ENCODE measurements at regions not wholly inside any gene's neighbourhood (a gene's known extent, or its start where the extent isn't known, plus 50 kb on each side); places are given as distances from the start of the nearest gene placed in this dataset.

DNA sequence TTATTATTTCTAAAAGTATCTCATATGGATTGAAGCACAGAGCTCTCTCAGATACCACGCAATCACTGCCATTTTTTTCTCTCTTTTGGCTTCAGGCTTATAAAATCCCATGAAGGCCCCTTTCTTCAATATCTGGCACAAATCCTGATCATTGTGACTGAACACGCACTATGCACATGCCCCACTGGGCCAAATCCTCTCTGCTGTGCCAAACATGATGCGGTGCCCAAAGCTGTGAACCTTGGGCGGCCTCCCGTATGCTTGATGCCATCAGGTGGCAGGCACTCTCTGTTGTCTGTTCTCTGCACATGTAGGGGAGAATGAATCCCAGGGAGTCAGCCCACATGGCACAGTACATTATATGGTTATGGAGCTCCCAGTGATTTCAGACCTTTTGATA lies 375.0 kb upstream of the RGMB start:
- no peak for DNase-seq (ENCODE audit: extremely low read depth, insufficient read length)
- Histone ChIP-seq H3K36me3 (ENCODE audit: control insufficient read depth, insufficient read depth, low read length) (no peaks in the 10 kb centered on the region), H3K27me3 (replicated peaks; ENCODE audit: control insufficient read depth, insufficient read depth, low read length) (no peaks in the 10 kb centered on the region), H3K4me3 (replicated peaks; ENCODE audit: low read depth, low read length) (no peak overlapping the region)
- TF ChIP-seq, protein P1, sequence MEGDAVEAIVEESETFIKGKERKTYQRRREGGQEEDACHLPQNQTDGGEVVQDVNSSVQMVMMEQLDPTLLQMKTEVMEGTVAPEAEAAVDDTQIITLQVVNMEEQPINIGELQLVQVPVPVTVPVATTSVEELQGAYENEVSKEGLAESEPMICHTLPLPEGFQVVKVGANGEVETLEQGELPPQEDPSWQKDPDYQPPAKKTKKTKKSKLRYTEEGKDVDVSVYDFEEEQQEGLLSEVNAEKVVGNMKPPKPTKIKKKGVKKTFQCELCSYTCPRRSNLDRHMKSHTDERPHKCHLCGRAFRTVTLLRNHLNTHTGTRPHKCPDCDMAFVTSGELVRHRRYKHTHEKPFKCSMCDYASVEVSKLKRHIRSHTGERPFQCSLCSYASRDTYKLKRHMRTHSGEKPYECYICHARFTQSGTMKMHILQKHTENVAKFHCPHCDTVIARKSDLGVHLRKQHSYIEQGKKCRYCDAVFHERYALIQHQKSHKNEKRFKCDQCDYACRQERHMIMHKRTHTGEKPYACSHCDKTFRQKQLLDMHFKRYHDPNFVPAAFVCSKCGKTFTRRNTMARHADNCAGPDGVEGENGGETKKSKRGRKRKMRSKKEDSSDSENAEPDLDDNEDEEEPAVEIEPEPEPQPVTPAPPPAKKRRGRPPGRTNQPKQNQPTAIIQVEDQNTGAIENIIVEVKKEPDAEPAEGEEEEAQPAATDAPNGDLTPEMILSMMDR (IDR thresholded peaks at IDR 0.05; ENCODE audit: insufficient read depth, low read length, poor library complexity, severe bottlenecking) = no peak

DNA sequence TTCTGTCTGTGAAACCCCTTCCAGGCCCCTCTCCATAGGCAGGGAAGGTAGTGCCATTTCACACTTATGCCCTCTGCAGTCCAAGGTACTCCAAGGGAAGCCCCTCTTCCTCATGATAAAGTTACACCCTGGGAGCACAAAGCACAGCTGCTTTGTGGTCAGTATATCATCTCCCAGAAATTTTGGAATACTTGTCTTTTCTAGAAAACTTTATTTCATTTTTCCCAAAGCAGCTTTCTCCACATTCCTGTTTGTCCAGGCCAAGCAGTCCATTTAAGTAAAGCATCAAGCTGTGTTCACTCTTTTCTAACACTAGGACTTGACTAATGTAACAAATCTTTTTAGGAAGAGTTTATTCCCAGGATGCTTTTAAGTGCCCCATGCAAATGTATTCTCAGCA lies 371.8 kb upstream of the RGMB start:
- Histone ChIP-seq H3K4me3 (replicated peaks; ENCODE audit: low read depth, low read length) (no peak overlapping the region), H3K27me3 (replicated peaks; ENCODE audit: control insufficient read depth, insufficient read depth, low read length) (no peaks in the 10 kb centered on the region), H3K36me3 (ENCODE audit: control insufficient read depth, insufficient read depth, low read length) (no peaks in the 10 kb centered on the region)
- TF ChIP-seq, protein P1 (IDR thresholded peaks at IDR 0.05; ENCODE audit: insufficient read depth, low read length, poor library complexity, severe bottlenecking) = no peak
- DNase-seq (ENCODE audit: extremely low read depth, insufficient read length) = no peak

DNA sequence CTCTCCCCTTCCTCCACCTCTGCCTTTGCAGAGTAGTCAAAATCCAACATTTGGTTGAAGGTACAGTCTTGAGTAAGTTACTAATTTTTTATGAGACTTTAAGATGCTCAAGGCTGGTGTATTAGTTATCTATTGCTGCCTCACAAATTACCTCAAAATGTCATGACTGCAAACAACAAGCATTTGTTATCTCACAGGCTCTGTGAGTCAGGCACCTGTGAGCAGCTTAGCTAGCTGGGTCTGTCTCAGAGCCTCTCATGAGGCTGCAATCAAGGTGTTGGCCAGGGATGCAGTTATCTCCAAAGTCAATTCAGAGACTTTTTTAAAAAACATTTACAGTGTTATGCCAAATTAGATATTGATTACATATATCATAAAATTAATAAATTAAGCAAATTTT lies 371.3 kb upstream of the RGMB start:
- Histone ChIP-seq H3K4me3 (replicated peaks; ENCODE audit: low read depth, low read length) (no peak overlapping the region), H3K36me3 (ENCODE audit: control insufficient read depth, insufficient read depth, low read length) (no peaks in the 10 kb centered on the region), H3K27me3 (replicated peaks; ENCODE audit: control insufficient read depth, insufficient read depth, low read length) (no peaks in the 10 kb centered on the region)
- no peak for DNase-seq (ENCODE audit: extremely low read depth, insufficient read length)
- TF ChIP-seq, protein P1 (IDR thresholded peaks at IDR 0.05; ENCODE audit: insufficient read depth, low read length, poor library complexity, severe bottlenecking) = no peak

DNA sequence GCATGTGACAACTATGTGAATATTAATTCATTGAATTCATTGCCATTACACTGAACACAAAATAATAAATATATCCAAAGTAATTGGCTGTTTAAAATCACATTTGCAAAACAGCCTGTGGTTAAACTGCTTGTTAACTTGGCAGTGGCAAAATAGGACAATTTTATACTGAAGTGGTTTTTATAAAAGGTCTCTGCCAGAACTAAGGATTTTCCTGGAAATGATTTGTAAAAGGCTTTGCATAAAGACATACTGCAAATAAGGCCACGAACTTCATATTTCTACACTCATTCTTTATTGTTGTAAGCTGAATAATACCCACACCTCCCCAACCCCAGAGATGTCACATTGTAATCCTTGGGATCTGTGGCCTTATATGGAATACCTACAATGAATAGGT lies 370.3 kb upstream of the RGMB start:
- TF ChIP-seq, protein P1 (IDR thresholded peaks at IDR 0.05; ENCODE audit: insufficient read depth, low read length, poor library complexity, severe bottlenecking) = no peak
- H3K4me3 ChIP-seq (replicated peaks; ENCODE audit: low read depth, low read length) = no peak overlapping the region
- no peaks in the 10 kb centered on the region for H3K27me3 ChIP-seq (replicated peaks; ENCODE audit: control insufficient read depth, insufficient read depth, low read length)
- no peaks in the 10 kb centered on the region for H3K36me3 ChIP-seq (ENCODE audit: control insufficient read depth, insufficient read depth, low read length)
- DNase-seq (ENCODE audit: extremely low read depth, insufficient read length) = no peak

DNA sequence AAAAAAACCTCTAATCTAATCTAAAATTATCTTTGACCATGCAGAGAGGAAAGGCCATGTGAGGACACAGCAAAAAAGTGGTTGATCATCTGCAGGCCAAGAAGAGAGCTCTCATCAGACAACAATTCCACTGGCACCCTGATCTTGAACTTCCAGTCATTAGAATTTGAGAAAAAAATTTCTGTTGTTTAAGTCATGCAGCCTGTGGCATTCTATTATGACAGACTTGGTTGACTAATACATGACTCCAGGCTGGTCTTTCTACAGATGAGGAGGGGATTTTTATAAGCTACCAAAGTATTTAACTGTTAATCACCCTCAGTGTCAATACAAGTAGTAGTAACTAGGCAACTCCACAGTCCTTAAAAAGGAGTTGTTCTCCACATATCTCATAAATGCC lies 358.5 kb upstream of the RGMB start:
- H3K4me3 ChIP-seq (replicated peaks; ENCODE audit: low read depth, low read length) = no peak overlapping the region
- H3K36me3 ChIP-seq (ENCODE audit: control insufficient read depth, insufficient read depth, low read length) = no peaks in the 10 kb centered on the region
- no peaks in the 10 kb centered on the region for H3K27me3 ChIP-seq (replicated peaks; ENCODE audit: control insufficient read depth, insufficient read depth, low read length)
- DNase-seq (ENCODE audit: extremely low read depth, insufficient read length) = no peak
- TF ChIP-seq, protein P1 (IDR thresholded peaks at IDR 0.05; ENCODE audit: insufficient read depth, low read length, poor library complexity, severe bottlenecking) = no peak

DNA sequence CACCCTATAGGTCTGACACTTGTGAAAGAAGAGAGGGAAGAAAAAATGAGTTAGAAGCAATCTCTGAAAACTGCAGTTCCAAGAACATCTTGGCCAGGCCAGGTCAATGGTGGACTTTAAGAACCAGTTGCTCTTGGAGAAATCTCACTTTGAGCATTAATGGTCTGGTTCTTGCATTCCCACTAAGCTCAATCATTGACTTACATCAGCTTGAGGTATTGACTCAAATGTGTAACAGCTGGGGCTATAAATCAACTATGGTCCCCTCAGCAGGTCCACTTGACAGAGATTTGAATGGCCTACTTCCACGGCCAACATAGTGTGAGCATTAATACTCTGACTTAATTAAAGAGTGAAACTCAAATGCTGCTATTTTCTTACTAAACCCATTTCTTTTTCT lies 357.8 kb upstream of the RGMB start:
- TF ChIP-seq, protein P1 (IDR thresholded peaks at IDR 0.05; ENCODE audit: insufficient read depth, low read length, poor library complexity, severe bottlenecking) = no peak
- Histone ChIP-seq H3K4me3 (replicated peaks; ENCODE audit: low read depth, low read length) (no peak overlapping the region), H3K36me3 (ENCODE audit: control insufficient read depth, insufficient read depth, low read length) (no peaks in the 10 kb centered on the region), H3K27me3 (replicated peaks; ENCODE audit: control insufficient read depth, insufficient read depth, low read length) (no peaks in the 10 kb centered on the region)
- no peak for DNase-seq (ENCODE audit: extremely low read depth, insufficient read length)
